ENCODE measurements at regions not wholly inside any gene's neighbourhood (a gene's known extent, or its start where the extent isn't known, plus 50 kb on each side); places are given as distances from the start of the nearest gene placed in this dataset.

- no peak for DNase-seq
Measured at GRCh38 chr1:56215086-56215485, 364.3 kb downstream of the PLPP3 start.

GRCh38 chr1:56213068-56213467 lies 366.3 kb downstream of the PLPP3 start:
- DNase-seq, result no peak

GRCh38 chr1:56212143-56212542 lies 367.2 kb downstream of the PLPP3 start:
- no peak for DNase-seq

GRCh38 chr1:56206391-56206790 lies 373.0 kb downstream of the PLPP3 start:
- DNase-seq, result no peak

- no peak for DNase-seq
Measured at GRCh38 chr1:56204206-56204605, 375.2 kb downstream of the PLPP3 start.

GRCh38 chr1:56202796-56203492 lies 376.4 kb downstream of the PLPP3 start:
- no peak for DNase-seq

- no peak for DNase-seq
Measured at GRCh38 chr1:56202186-56202585, 377.2 kb downstream of the PLPP3 start.

- DNase-seq, result no peak
Measured at GRCh38 chr1:56200896-56201295, 378.5 kb downstream of the PLPP3 start.

- no peak for DNase-seq
Measured at GRCh38 chr1:56200442-56200841, 378.9 kb downstream of the PLPP3 start.

- no peak for DNase-seq
Measured at GRCh38 chr1:56199956-56200355, 379.4 kb downstream of the PLPP3 start.

GRCh38 chr1:56199061-56199460 lies 380.3 kb downstream of the PLPP3 start:
- DNase-seq, result no peak

- no peak for DNase-seq
Measured at GRCh38 chr1:56197946-56198345, 381.4 kb downstream of the PLPP3 start.

- DNase-seq, result no peak
Measured at GRCh38 chr1:56196839-56197238, 382.5 kb downstream of the PLPP3 start.

GRCh38 chr1:56194701-56195300 lies 384.6 kb downstream of the PLPP3 start:
- DNase-seq, result no peak

GRCh38 chr1:56193656-56194055 lies 385.7 kb downstream of the PLPP3 start:
- DNase-seq, result no peak

- no peak for DNase-seq
Measured at GRCh38 chr1:56191369-56191768, 388.0 kb downstream of the PLPP3 start.

- DNase-seq, result no peak
Measured at GRCh38 chr1:56190806-56191365, 388.5 kb downstream of the PLPP3 start.

GRCh38 chr1:56189946-56190805 lies 389.2 kb downstream of the PLPP3 start:
- DNase-seq, result no peak

GRCh38 chr1:56189454-56189853 lies 389.9 kb downstream of the PLPP3 start:
- DNase-seq, result no peak

- DNase-seq, result no peak
Measured at GRCh38 chr1:56188855-56189254, 390.5 kb downstream of the PLPP3 start.

GRCh38 chr1:56188221-56188620 lies 391.1 kb downstream of the PLPP3 start:
- no peak for DNase-seq

- DNase-seq, result no peak
Measured at GRCh38 chr1:56187405-56187804, 392.0 kb downstream of the PLPP3 start.

GRCh38 chr1:56185493-56185892 lies 393.9 kb downstream of the PLPP3 start:
- no peak for DNase-seq

- no peak for DNase-seq
Measured at GRCh38 chr1:56183151-56183550, 396.2 kb downstream of the PLPP3 start.

Data from cerebellar nuclear complex (tissue), 1 donor.